ENCODE measurements at regions not wholly inside any gene's neighbourhood (a gene's known extent, or its start where the extent isn't known, plus 50 kb on each side); places are given as distances from the start of the nearest gene placed in this dataset.
"Not testable (repeated sequence)": the region's sequence is repeated elsewhere in the genome, so short reads cannot be mapped to it uniquely, and the experiment has no call there.

- peak; percentile 76 for DNase-seq (ENCODE audit: low read depth)
These were observed 185.8 kb upstream of the NREP start for GRCh38 chr5:111942661-111943401.

- no peak for DNase-seq (ENCODE audit: low read depth)
These were observed 185.2 kb upstream of the NREP start for GRCh38 chr5:111942201-111942600.

- DNase-seq (ENCODE audit: low read depth), result peak; percentile 73
These were observed 180.1 kb upstream of the NREP start for GRCh38 chr5:111937094-111937493.

- DNase-seq (ENCODE audit: low read depth), result peak; percentile 62
These were observed 178.8 kb upstream of the NREP start for GRCh38 chr5:111935835-111936234.

GRCh38 chr5:111935009-111935408 is 178.0 kb upstream of the NREP start:
- DNase-seq (ENCODE audit: low read depth), result no peak

- DNase-seq (ENCODE audit: low read depth), result no peak
These were observed 177.5 kb upstream of the NREP start for GRCh38 chr5:111934511-111934910.

- DNase-seq (ENCODE audit: low read depth), result peak; percentile 54
These were observed 176.1 kb upstream of the NREP start for GRCh38 chr5:111933086-111933485.

GRCh38 chr5:111932628-111933027 is 175.6 kb upstream of the NREP start:
- DNase-seq (ENCODE audit: low read depth), result peak; percentile 19

- peak; percentile 45 for DNase-seq (ENCODE audit: low read depth)
These were observed 175.2 kb upstream of the NREP start for GRCh38 chr5:111932199-111932598.

GRCh38 chr5:111931655-111932054 is 174.7 kb upstream of the NREP start:
- DNase-seq (ENCODE audit: low read depth), result peak; percentile 18

GRCh38 chr5:111930905-111931461 is 174.0 kb upstream of the NREP start:
- peak; percentile 89 for DNase-seq (ENCODE audit: low read depth)

GRCh38 chr5:111930449-111930848 is 173.5 kb upstream of the NREP start:
- DNase-seq (ENCODE audit: low read depth), result peak; percentile 40

GRCh38 chr5:111929867-111930266 is 172.9 kb upstream of the NREP start:
- peak; percentile 96 for DNase-seq (ENCODE audit: low read depth)

GRCh38 chr5:111929261-111929660 is 172.3 kb upstream of the NREP start:
- DNase-seq (ENCODE audit: low read depth), result peak; percentile 20

- no peak for DNase-seq (ENCODE audit: low read depth)
These were observed 171.5 kb upstream of the NREP start for GRCh38 chr5:111928511-111928910.

- peak; percentile 83 for DNase-seq (ENCODE audit: low read depth)
These were observed 170.2 kb upstream of the NREP start for GRCh38 chr5:111927191-111927590.

GRCh38 chr5:111926026-111926425 is 169.0 kb upstream of the NREP start:
- no peak for DNase-seq (ENCODE audit: low read depth)

- no peak for DNase-seq (ENCODE audit: low read depth)
These were observed 165.3 kb upstream of the NREP start for GRCh38 chr5:111922344-111922743.

GRCh38 chr5:111921691-111922090 is 164.7 kb upstream of the NREP start:
- DNase-seq (ENCODE audit: low read depth), result not testable (repeated sequence)

GRCh38 chr5:111914966-111915636 is 158.1 kb upstream of the NREP start:
- DNase-seq (ENCODE audit: low read depth), result peak; percentile 26

- DNase-seq (ENCODE audit: low read depth), result peak; percentile 44
These were observed 145.4 kb upstream of the NREP start for GRCh38 chr5:111902436-111902835.

GRCh38 chr5:111901296-111901695 is 144.3 kb upstream of the NREP start:
- no peak for DNase-seq (ENCODE audit: low read depth)

GRCh38 chr5:111892949-111893348 is 136.0 kb upstream of the NREP start:
- DNase-seq (ENCODE audit: low read depth), result peak; percentile 58

Data from EH (cell line).